ENCODE measurements at regions not wholly inside any gene's neighbourhood (a gene's known extent, or its start where the extent isn't known, plus 50 kb on each side); places are given as distances from the start of the nearest gene placed in this dataset.

GRCh38 chr12:27387473-27387872 lies 54.8 kb downstream of the BMAL2 start (continued):
- no peak for TF ChIP-seq ZNF687 (IDR thresholded peaks at IDR 0.05)

- Histone ChIP-seq H3K27me3 (replicated peaks in 1 of 2; ENCODE audit: control insufficient read depth in 2 of 2, insufficient read depth in 2 of 2, low read length in 1 of 2) (no peaks in the 10 kb centered on the region), H3K27ac (ENCODE audit: control insufficient read depth, insufficient read depth) (no peak overlapping the region), H3K4me3 (no peak overlapping the region), H3K36me3 (ENCODE audit: control insufficient read depth in 2 of 2, insufficient read depth in 2 of 2, low read length in 1 of 2) (peaks cover 0 to 22% of the 10 kb centered on the region in 2 experiments; a peak in 1 of 4 replicates), H3K9me3 (replicated peaks; ENCODE audit: control insufficient read depth, insufficient read depth, low read length) (no peaks in the 10 kb centered on the region), H3K4me1 (ENCODE audit: control insufficient read depth, insufficient read depth, low read length) (no peaks in the 10 kb centered on the region), H3K4me2 (ENCODE audit: control insufficient read depth, insufficient read depth) (no peak overlapping the region), H2AFZ (ENCODE audit: control insufficient read depth, low read depth, low read length) (no peak overlapping the region), H3K9ac (ENCODE audit: control insufficient read depth, insufficient read depth, low read length) (no peak overlapping the region), H3K79me2 (ENCODE audit: control insufficient read depth, insufficient read depth, low read length) (no peaks in the 10 kb centered on the region), H4K20me1 (ENCODE audit: control insufficient read depth, insufficient read depth) (no peaks in the 10 kb centered on the region)
- WGBS (ENCODE audit: insufficient coverage, insufficient replicate concordance, low lambda C conversion rate, missing lambda C conversion rate), result 84% methylated on average over 1 of the region's 1 CpG
- no peak for DNase-seq (ENCODE audit: low read depth, low spot score)
- ChIA-PET SMC1A (ENCODE audit: uncharacterized antibody, unreplicated experiment) (interaction anchor here (0.7 to 1.4 kb wide), 8 partner anchors 8 to 351 kb away, joined by 3 to 6 read pairs (median 3); no protein-coding TSS in a partner anchor), RAD21 (ENCODE audit: unreplicated experiment) (interaction anchor here (1.1 kb wide), 1 partner anchor 378 kb away, joined by 3 read pairs; no protein-coding TSS in a partner anchor), CTCF (interaction anchor here (1.1 to 1.4 kb wide), 4 partner anchors 11 to 373 kb away, joined by 3 to 5 read pairs (median 4); no protein-coding TSS in a partner anchor), POLR2A (no interaction called here)
- FAIRE-seq, result no peak
- in situ Hi-C loops (cut with MboI) (no loop called here), intact Hi-C loops (cut with micrococcal nuclease; ENCODE audit: unreplicated experiment) (no loop called here)
- no TSS peak for BruUV-seq (replicated peaks)
- TF ChIP-seq E2F4 (IDR thresholded peaks at IDR 0.05; ENCODE audit: low read depth, low read length) (no peak), YBX1 (IDR thresholded peaks at IDR 0.05) (no peak), SRF (IDR thresholded peaks at IDR 0.05; ENCODE audit: low read depth in 2 of 2, low read length in 2 of 2) (no peak), IKZF2 (IDR thresholded peaks at IDR 0.05) (no peak), POU2F2 (IDR thresholded peaks at IDR 0.05; ENCODE audit: borderline replicate concordance, low read depth, low read length) (no peak), RELB (IDR thresholded peaks at IDR 0.05; ENCODE audit: low read depth) (no peak), SREBF1 (IDR thresholded peaks at IDR 0.05; ENCODE audit: low read length) (no peak), MLLT1 (IDR thresholded peaks at IDR 0.05) (no peak), EED (IDR thresholded peaks at IDR 0.05; ENCODE audit: low read depth) (no peak), PKNOX1 (IDR thresholded peaks at IDR 0.05) (no peak), MYC (IDR thresholded peaks at IDR 0.05; ENCODE audit: insufficient read depth, insufficient read length, insufficient replicate concordance, low read length, severe bottlenecking) (no peak), ZNF24 (IDR thresholded peaks at IDR 0.05) (no peak)
- no peak for ATAC-seq
Observed at GRCh38 chr12:27388650-27389049, 56.0 kb downstream of the BMAL2 start.

Measured in GM12878 (cell line).